BLaER1 treated with 17β-estradiol and CSF1 and Interleukin-3, amounts not matched to agents 10 nM and 100 nM (cell line): ENCODE measurements at regions not wholly inside any gene's neighbourhood (a gene's known extent, or its start where the extent isn't known, plus 50 kb on each side); places are given as distances from the start of the nearest gene placed in this dataset.
"Not testable (repeated sequence)": the region's sequence is repeated elsewhere in the genome, so short reads cannot be mapped to it uniquely, and the experiment has no call there.

ENCODE experiments used
- H3K27ac ChIP-seq, 11 experiments: shearing (Covaris generic); formaldehyde crosslinking; 2 replicates each; pipeline ENCODE4 v1.8.1; 2022
- H3K27me3 ChIP-seq, 11 experiments: shearing (Covaris generic); formaldehyde crosslinking; 2 replicates each; pipeline ENCODE4 v1.8.1; 2022
- H3K36me3 ChIP-seq, 11 experiments: shearing (Covaris generic); formaldehyde crosslinking; 2 replicates each; pipeline ENCODE4 v1.8.1; 2022
- H3K4me1 ChIP-seq, 10 experiments: shearing (Covaris generic); formaldehyde crosslinking; 2 replicates each; pipeline ENCODE4 v1.8.1; 2022
- H3K4me2 ChIP-seq, 11 experiments: shearing (Covaris generic); formaldehyde crosslinking; 2 replicates each; pipeline ENCODE4 v1.8.1; 2022
- H3K4me3 ChIP-seq, 10 experiments: shearing (Covaris generic); formaldehyde crosslinking; 2 replicates each; pipeline ENCODE4 v1.8.1; 2022
- H3K9ac ChIP-seq, 11 experiments: shearing (Covaris generic); formaldehyde crosslinking; 2 replicates each; pipeline ENCODE4 v1.8.1; 2022
- H3K9me3 ChIP-seq, 11 experiments: shearing (Covaris generic); formaldehyde crosslinking; replicated peaks in 1 of 11; 2 replicates each; pipeline ENCODE4 v1.8.1; 2022
- H4K20me1 ChIP-seq, 11 experiments: shearing (Covaris generic); formaldehyde crosslinking; 2 replicates each; pipeline ENCODE4 v1.8.1; 2022
- Cebpa-rat ChIP-seq, 11 experiments: shearing (Covaris generic); IDR thresholded peaks; 2 replicates each; pipeline ENCODE4 v1.8.1; 2022

DNA sequence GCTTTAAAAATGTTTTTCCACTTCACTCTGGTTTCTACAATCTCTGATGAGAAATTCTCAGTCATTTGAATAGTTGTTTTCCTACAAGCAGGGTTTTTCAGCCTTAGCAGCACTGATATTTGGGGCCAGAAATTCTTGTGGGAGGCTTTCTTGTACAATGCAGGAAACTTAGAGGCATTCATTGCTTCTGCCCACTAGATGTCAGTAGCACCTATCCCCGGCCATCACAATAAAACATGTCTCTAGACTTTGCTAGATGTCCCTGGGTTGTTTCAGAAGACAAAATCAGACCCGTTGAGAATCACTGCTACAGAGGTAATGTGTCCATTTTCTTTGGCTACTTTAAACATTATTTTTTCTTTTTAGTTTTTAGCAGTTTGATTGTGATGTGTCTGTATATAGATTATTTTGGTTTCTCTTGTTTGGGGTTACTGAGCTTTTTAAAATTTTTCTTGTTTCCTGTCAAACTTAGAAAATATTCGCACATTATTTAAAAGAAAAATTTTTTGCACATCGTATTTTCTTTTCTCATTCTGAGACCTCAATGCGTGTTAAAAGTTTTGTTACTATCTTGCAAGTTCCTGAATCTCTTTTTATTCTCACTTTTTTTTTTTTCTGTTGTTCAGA, 60.8 kb upstream of the CCDC179 start:
- Histone ChIP-seq H3K27me3 (no peaks in the 10 kb centered on the region), H3K9ac (no peak overlapping the region), H3K4me2 (no peak overlapping the region), H3K9me3 (no peaks in the 10 kb centered on the region), H3K4me1 (peaks cover 0 to 10% (median 6%) of the 10 kb centered on the region in 10 experiments; a peak in 9 of 20 replicates), H3K4me3 (no peak overlapping the region), H4K20me1 (no peaks in the 10 kb centered on the region), H3K27ac (no peak overlapping the region), H3K36me3 (no peaks in the 10 kb centered on the region)
- TF ChIP-seq Cebpa-rat (IDR thresholded peaks at IDR 0.05), result no peak

GRCh38 chr11:22922672-22923071, 62.4 kb upstream of the CCDC179 start:
- no peak overlapping the region for H3K4me3 ChIP-seq
- H3K9ac ChIP-seq, result no peak overlapping the region
- no peaks in the 10 kb centered on the region for H4K20me1 ChIP-seq
- no peaks in the 10 kb centered on the region for H3K9me3 ChIP-seq
- TF ChIP-seq Cebpa-rat (IDR thresholded peaks at IDR 0.05), result no peak
- no peak overlapping the region for H3K27ac ChIP-seq
- H3K27me3 ChIP-seq, result no peaks in the 10 kb centered on the region
- no peaks in the 10 kb centered on the region for H3K36me3 ChIP-seq
- H3K4me1 ChIP-seq, result peaks cover 0 to 10% (median 6%) of the 10 kb centered on the region in 10 experiments; a peak in 9 of 20 replicates
- no peak overlapping the region for H3K4me2 ChIP-seq

- Histone ChIP-seq H3K4me3 (no peak overlapping the region), H3K9ac (no peak overlapping the region)
- TF ChIP-seq Cebpa-rat (IDR thresholded peaks at IDR 0.05), result no peak
Observed at GRCh38 chr11:22923561-22923960, 63.3 kb upstream of the CCDC179 start.

DNA sequence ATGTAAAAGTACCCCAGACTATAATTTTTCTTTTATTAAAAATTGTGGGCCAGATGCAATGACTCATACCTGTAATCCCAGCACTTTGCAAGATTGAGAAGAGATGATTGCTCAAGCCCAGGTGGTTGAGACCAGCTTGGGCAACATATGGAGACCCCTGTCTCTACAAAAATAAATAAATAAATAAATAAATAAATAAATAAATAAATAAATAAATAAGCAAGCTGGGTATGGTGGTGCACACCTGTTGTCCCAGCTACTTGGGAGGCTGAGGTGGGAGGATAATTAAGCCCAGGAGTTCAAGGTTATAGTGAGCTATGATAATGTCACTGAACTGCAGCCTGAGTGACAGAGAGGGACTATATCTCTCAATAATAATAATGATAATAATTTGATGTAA, 66.1 kb upstream of the CCDC179 start:
- Histone ChIP-seq H3K4me2 (no peak overlapping the region), H3K36me3 (no peaks in the 10 kb centered on the region), H3K27me3 (no peaks in the 10 kb centered on the region), H3K4me1 (no peaks in the 10 kb centered on the region), H4K20me1 (no peaks in the 10 kb centered on the region), H3K27ac (no peak overlapping the region), H3K9ac (no peak overlapping the region), H3K9me3 (no peaks in the 10 kb centered on the region), H3K4me3 (no peak overlapping the region)
- no peak for TF ChIP-seq Cebpa-rat (IDR thresholded peaks at IDR 0.05)

More at GRCh38 chr11:22923561-22923960, 63.3 kb upstream of the CCDC179 start:
- no peaks in the 10 kb centered on the region for H4K20me1 ChIP-seq
- H3K4me1 ChIP-seq, result peaks cover 0 to 10% (median 6%) of the 10 kb centered on the region in 10 experiments; a peak in 9 of 20 replicates
- H3K27me3 ChIP-seq, result no peaks in the 10 kb centered on the region
- no peaks in the 10 kb centered on the region for H3K9me3 ChIP-seq
- no peak overlapping the region for H3K27ac ChIP-seq
- H3K4me2 ChIP-seq, result no peak overlapping the region
- no peaks in the 10 kb centered on the region for H3K36me3 ChIP-seq

- TF ChIP-seq Cebpa-rat (IDR thresholded peaks at IDR 0.05), result no peak
- H3K36me3 ChIP-seq, result no peaks in the 10 kb centered on the region
- no peaks in the 10 kb centered on the region for H3K9me3 ChIP-seq
- no peak overlapping the region for H3K4me3 ChIP-seq
- no peak overlapping the region for H3K4me2 ChIP-seq
- no peak overlapping the region for H3K27ac ChIP-seq
- H4K20me1 ChIP-seq, result no peaks in the 10 kb centered on the region
- no peak overlapping the region for H3K9ac ChIP-seq
- no peaks in the 10 kb centered on the region for H3K4me1 ChIP-seq
- no peaks in the 10 kb centered on the region for H3K27me3 ChIP-seq
Observed at GRCh38 chr11:22927793-22928192, 67.5 kb upstream of the CCDC179 start.

GRCh38 chr11:22928207-22928917, 68.1 kb upstream of the CCDC179 start:
- Histone ChIP-seq H3K27ac (no peak overlapping the region), H3K4me2 (no peak overlapping the region), H3K9ac (no peak overlapping the region), H3K36me3 (no peaks in the 10 kb centered on the region), H3K9me3 (no peaks in the 10 kb centered on the region), H4K20me1 (no peaks in the 10 kb centered on the region), H3K27me3 (no peaks in the 10 kb centered on the region), H3K4me1 (no peaks in the 10 kb centered on the region), H3K4me3 (no peak overlapping the region)
- no peak for TF ChIP-seq Cebpa-rat (IDR thresholded peaks at IDR 0.05)

DNA sequence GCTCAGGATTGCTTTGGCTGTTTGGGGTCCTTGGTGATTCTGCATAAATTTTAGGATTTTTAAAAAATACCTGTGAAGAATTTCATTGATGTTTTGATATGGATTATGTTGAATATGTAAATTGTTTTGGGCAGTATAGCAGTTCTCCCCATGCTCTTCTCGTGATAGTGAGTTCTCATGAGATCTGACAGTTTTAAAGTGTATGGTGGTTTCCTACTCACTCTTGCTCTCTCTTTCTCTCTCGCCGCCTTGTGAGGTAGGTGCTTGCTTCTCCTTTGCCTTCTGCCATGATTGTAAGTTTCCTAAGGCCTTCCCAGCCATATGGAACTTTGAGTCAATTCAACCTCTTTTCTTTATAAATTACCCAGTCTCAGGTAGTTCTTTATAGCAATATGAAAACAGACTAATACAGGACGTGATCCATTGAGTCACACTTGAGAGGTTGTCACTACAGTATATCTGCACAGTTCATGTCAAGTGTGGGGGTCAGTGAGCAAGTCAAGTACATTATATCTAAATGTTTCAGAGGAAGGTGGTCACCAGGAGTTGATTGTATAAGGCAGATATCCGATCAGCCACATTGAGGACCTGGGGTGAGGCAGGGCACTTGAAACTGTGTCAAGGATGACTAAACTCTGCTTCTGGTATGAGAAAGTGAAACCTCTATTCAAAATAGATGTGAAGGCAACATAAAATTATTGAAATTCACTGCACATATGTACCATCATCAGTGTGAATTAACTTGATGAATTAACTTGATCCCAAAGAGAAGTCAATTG, 70.7 kb upstream of the CCDC179 start:
- Histone ChIP-seq H3K36me3 (no peaks in the 10 kb centered on the region), H3K27ac (no peak overlapping the region), H4K20me1 (no peaks in the 10 kb centered on the region), H3K4me3 (no peak overlapping the region), H3K4me2 (no peak overlapping the region), H3K9ac (no peak overlapping the region), H3K27me3 (no peaks in the 10 kb centered on the region), H3K4me1 (no peaks in the 10 kb centered on the region), H3K9me3 (no peaks in the 10 kb centered on the region)
- no peak for TF ChIP-seq Cebpa-rat (IDR thresholded peaks at IDR 0.05)

- H3K36me3 ChIP-seq, result no peaks in the 10 kb centered on the region
- TF ChIP-seq Cebpa-rat (IDR thresholded peaks at IDR 0.05), result no peak
- no peaks in the 10 kb centered on the region for H4K20me1 ChIP-seq
- H3K9me3 ChIP-seq, result peaks cover 0 to 24% (median 12%) of the 10 kb centered on the region in 11 experiments; a peak in 14 of 22 replicates
- H3K4me2 ChIP-seq, result no peak overlapping the region
- H3K27me3 ChIP-seq, result no peaks in the 10 kb centered on the region
- no peak overlapping the region for H3K27ac ChIP-seq
- H3K4me1 ChIP-seq, result no peaks in the 10 kb centered on the region
- no peak overlapping the region for H3K9ac ChIP-seq
- no peak overlapping the region for H3K4me3 ChIP-seq
Observed at GRCh38 chr11:22938691-22939090, 78.4 kb upstream of the CCDC179 start.

- H3K4me2 ChIP-seq, H4K20me1 ChIP-seq, H3K27ac ChIP-seq, H3K36me3 ChIP-seq, H3K4me1 ChIP-seq, H3K27me3 ChIP-seq, H3K9ac ChIP-seq, H3K4me3 ChIP-seq: not testable (repeated sequence)
- H3K9me3 ChIP-seq, result peaks cover 0 to 24% (median 12%) of the 10 kb centered on the region in 11 experiments; a peak in 14 of 22 replicates
Observed at GRCh38 chr11:22941544-22941943, 81.3 kb upstream of the CCDC179 start.
